ENCODE measurements at regions not wholly inside any gene's neighbourhood (a gene's known extent, or its start where the extent isn't known, plus 50 kb on each side); places are given as distances from the start of the nearest gene placed in this dataset.
A peak's percentile ranks its signal among the peaks of the same experiment; 100 is the strongest.

DNA sequence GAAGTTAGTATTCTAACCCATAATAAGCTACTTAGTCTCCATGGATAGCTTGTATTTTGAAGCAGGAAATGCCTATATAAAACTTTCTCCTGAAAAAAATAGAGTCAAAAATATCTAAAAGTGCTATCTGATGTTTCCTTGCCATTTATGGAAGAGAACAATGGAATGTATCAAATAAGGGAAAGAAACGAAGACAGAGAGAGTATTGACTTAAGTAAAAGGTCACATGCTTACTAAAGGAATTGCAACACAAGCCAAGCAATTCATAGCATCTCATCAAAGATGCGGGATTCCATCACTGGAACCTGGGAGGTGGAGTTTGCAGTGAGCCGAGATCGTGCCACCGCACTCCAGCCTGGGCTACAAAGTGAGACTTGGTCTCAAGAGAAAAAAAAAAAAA is 112.9 kb upstream of the DTNBP1 start:
- H3K18ac ChIP-seq (ENCODE audit: low read length), result no peak overlapping the region
- no peaks in the 10 kb centered on the region for H3K79me1 ChIP-seq (ENCODE audit: low read length)
- H2BK5ac ChIP-seq (ENCODE audit: low read depth, low read length, poor library complexity), result no peak overlapping the region
- H3K14ac ChIP-seq (ENCODE audit: low read length), result no peak overlapping the region
- H3K79me2 ChIP-seq (ENCODE audit: control insufficient read depth, insufficient read depth, low read length, poor library complexity), result no peaks in the 10 kb centered on the region
- no peak overlapping the region for H2AK5ac ChIP-seq (ENCODE audit: low read length)
- no peak overlapping the region for H4K8ac ChIP-seq (ENCODE audit: low read depth, low read length)
- WGBS (ENCODE audit: extremely low coverage, insufficient coverage, insufficient read length), result no CpG with 5 or more reads among the region's 5 CpGs
- no peak overlapping the region for H2AFZ ChIP-seq (ENCODE audit: insufficient read depth, low read length, poor library complexity)
- H3K27me3 ChIP-seq (ENCODE audit: insufficient read depth, low read length), result no peaks in the 10 kb centered on the region
- no peaks in the 10 kb centered on the region for H3K9me3 ChIP-seq (ENCODE audit: insufficient read depth, low read depth, low read length)
- no peak overlapping the region for H2BK12ac ChIP-seq (ENCODE audit: low read length)
- H3K4me1 ChIP-seq (ENCODE audit: control insufficient read depth in 1 of 2, insufficient read depth in 2 of 2, low read length in 2 of 2), result no peaks in the 10 kb centered on the region
- H3K36me3 ChIP-seq (ENCODE audit: control insufficient read depth in 1 of 2, insufficient read depth in 2 of 2, low read length in 2 of 2), result no peaks in the 10 kb centered on the region
- H3K27ac ChIP-seq (ENCODE audit: low read depth, low read length), result no peak overlapping the region
- H4K12ac ChIP-seq (ENCODE audit: low read depth, low read length), result no peak overlapping the region
- no peak overlapping the region for H3K4ac ChIP-seq (ENCODE audit: low read depth, low read length)
- H2BK120ac ChIP-seq (ENCODE audit: insufficient read depth, low read length, poor library complexity), result no peak overlapping the region
- H4K91ac ChIP-seq (ENCODE audit: low read depth, low read length), result no peak overlapping the region
- no peak overlapping the region for H3K23ac ChIP-seq (ENCODE audit: low read length)
- H3K4me3 ChIP-seq (ENCODE audit: low read depth, low read length), result no peak overlapping the region
- H3K9ac ChIP-seq (ENCODE audit: low read length), result no peak overlapping the region
- no peak overlapping the region for H3K4me2 ChIP-seq (ENCODE audit: low read length)
- DNase-seq, result no peak

GRCh38 chr6:15775076-15775634 is 112.3 kb upstream of the DTNBP1 start:
- no peaks in the 10 kb centered on the region for H3K9me3 ChIP-seq (ENCODE audit: insufficient read depth, low read depth, low read length)
- no CpG with 5 or more reads among the region's 2 CpGs for WGBS (ENCODE audit: extremely low coverage, insufficient coverage, insufficient read length)
- H3K18ac ChIP-seq (ENCODE audit: low read length), result no peak overlapping the region
- no peak overlapping the region for H3K23ac ChIP-seq (ENCODE audit: low read length)
- H3K36me3 ChIP-seq (ENCODE audit: control insufficient read depth in 1 of 2, insufficient read depth in 2 of 2, low read length in 2 of 2), result no peaks in the 10 kb centered on the region
- no peak overlapping the region for H2BK12ac ChIP-seq (ENCODE audit: low read length)
- no peak overlapping the region for H3K14ac ChIP-seq (ENCODE audit: low read length)
- H3K4me3 ChIP-seq (ENCODE audit: low read depth, low read length), result no peak overlapping the region
- no peak overlapping the region for H4K12ac ChIP-seq (ENCODE audit: low read depth, low read length)
- H2AFZ ChIP-seq (ENCODE audit: insufficient read depth, low read length, poor library complexity), result no peak overlapping the region
- H2AK5ac ChIP-seq (ENCODE audit: low read length), result no peak overlapping the region
- H3K79me1 ChIP-seq (ENCODE audit: low read length), result no peaks in the 10 kb centered on the region
- no peak overlapping the region for H3K4ac ChIP-seq (ENCODE audit: low read depth, low read length)
- H3K9ac ChIP-seq (ENCODE audit: low read length), result no peak overlapping the region
- H3K79me2 ChIP-seq (ENCODE audit: control insufficient read depth, insufficient read depth, low read length, poor library complexity), result no peaks in the 10 kb centered on the region
- H3K27me3 ChIP-seq (ENCODE audit: insufficient read depth, low read length), result no peaks in the 10 kb centered on the region
- no peak overlapping the region for H3K4me2 ChIP-seq (ENCODE audit: low read length)
- no peak overlapping the region for H4K91ac ChIP-seq (ENCODE audit: low read depth, low read length)
- no peak for DNase-seq
- no peak overlapping the region for H2BK120ac ChIP-seq (ENCODE audit: insufficient read depth, low read length, poor library complexity)
- no peaks in the 10 kb centered on the region for H3K4me1 ChIP-seq (ENCODE audit: control insufficient read depth in 1 of 2, insufficient read depth in 2 of 2, low read length in 2 of 2)
- no peak overlapping the region for H4K8ac ChIP-seq (ENCODE audit: low read depth, low read length)
- H2BK5ac ChIP-seq (ENCODE audit: low read depth, low read length, poor library complexity), result no peak overlapping the region
- no peak overlapping the region for H3K27ac ChIP-seq (ENCODE audit: low read depth, low read length)

DNA sequence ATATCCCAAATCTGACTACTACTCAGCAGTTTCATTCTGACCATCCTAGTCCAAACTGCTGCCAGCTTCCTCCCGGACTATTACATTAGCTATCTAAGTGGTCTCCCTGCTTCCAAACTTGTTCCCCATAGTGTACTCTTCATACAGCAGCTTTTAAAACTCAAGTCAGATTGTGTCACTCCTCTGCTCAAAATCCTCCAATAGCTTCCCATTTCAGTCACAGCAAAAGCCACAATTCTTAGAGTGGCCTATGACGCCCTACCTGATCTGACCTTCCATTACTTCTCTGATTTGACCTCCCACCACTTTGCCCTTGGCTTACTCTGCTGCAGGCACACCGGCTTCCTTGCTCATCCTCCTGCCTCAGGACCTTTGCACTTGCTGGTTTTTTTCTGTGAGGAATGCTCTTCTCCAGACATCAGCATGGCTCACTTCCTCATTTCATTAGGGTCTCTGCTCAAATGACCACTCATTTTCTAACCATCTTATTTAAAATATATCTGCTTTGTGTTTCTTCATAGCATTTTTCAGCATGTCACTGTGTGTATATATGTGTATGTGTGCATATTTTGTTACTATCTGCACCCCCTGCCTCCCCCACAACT is 111.1 kb upstream of the DTNBP1 start:
- H3K18ac ChIP-seq (ENCODE audit: low read length), result no peak overlapping the region
- no peak for DNase-seq
- no peak overlapping the region for H3K9ac ChIP-seq (ENCODE audit: low read length)
- no CpG with 5 or more reads among the region's 3 CpGs for WGBS (ENCODE audit: extremely low coverage, insufficient coverage, insufficient read length)
- no peaks in the 10 kb centered on the region for H3K79me1 ChIP-seq (ENCODE audit: low read length)
- H3K9me3 ChIP-seq (ENCODE audit: insufficient read depth, low read depth, low read length), result no peaks in the 10 kb centered on the region
- no peaks in the 10 kb centered on the region for H3K79me2 ChIP-seq (ENCODE audit: control insufficient read depth, insufficient read depth, low read length, poor library complexity)
- H3K4me2 ChIP-seq (ENCODE audit: low read length), result no peak overlapping the region
- H3K4me3 ChIP-seq (ENCODE audit: low read depth, low read length), result no peak overlapping the region
- no peak overlapping the region for H2AFZ ChIP-seq (ENCODE audit: insufficient read depth, low read length, poor library complexity)
- no peaks in the 10 kb centered on the region for H3K36me3 ChIP-seq (ENCODE audit: control insufficient read depth in 1 of 2, insufficient read depth in 2 of 2, low read length in 2 of 2)
- H4K91ac ChIP-seq (ENCODE audit: low read depth, low read length), result no peak overlapping the region
- no peak overlapping the region for H3K4ac ChIP-seq (ENCODE audit: low read depth, low read length)
- no peak overlapping the region for H2AK5ac ChIP-seq (ENCODE audit: low read length)
- no peak overlapping the region for H2BK120ac ChIP-seq (ENCODE audit: insufficient read depth, low read length, poor library complexity)
- no peak overlapping the region for H4K12ac ChIP-seq (ENCODE audit: low read depth, low read length)
- H3K14ac ChIP-seq (ENCODE audit: low read length), result no peak overlapping the region
- H3K27me3 ChIP-seq (ENCODE audit: insufficient read depth, low read length), result no peaks in the 10 kb centered on the region
- no peak overlapping the region for H2BK12ac ChIP-seq (ENCODE audit: low read length)
- H3K23ac ChIP-seq (ENCODE audit: low read length), result no peak overlapping the region
- H3K4me1 ChIP-seq (ENCODE audit: control insufficient read depth in 1 of 2, insufficient read depth in 2 of 2, low read length in 2 of 2), result no peaks in the 10 kb centered on the region
- H3K27ac ChIP-seq (ENCODE audit: low read depth, low read length), result no peak overlapping the region
- no peak overlapping the region for H4K8ac ChIP-seq (ENCODE audit: low read depth, low read length)
- H2BK5ac ChIP-seq (ENCODE audit: low read depth, low read length, poor library complexity), result no peak overlapping the region

- no peak overlapping the region for H2BK120ac ChIP-seq (ENCODE audit: insufficient read depth, low read length, poor library complexity)
- H4K91ac ChIP-seq (ENCODE audit: low read depth, low read length), result no peak overlapping the region
- H2AK5ac ChIP-seq (ENCODE audit: low read length), result no peak overlapping the region
- H3K27me3 ChIP-seq (ENCODE audit: insufficient read depth, low read length), result no peaks in the 10 kb centered on the region
- H3K4me2 ChIP-seq (ENCODE audit: low read length), result no peak overlapping the region
- no peak overlapping the region for H3K4me3 ChIP-seq (ENCODE audit: low read depth, low read length)
- peak; percentile 33 to 63 for DNase-seq
- H4K12ac ChIP-seq (ENCODE audit: low read depth, low read length), result no peak overlapping the region
- H3K14ac ChIP-seq (ENCODE audit: low read length), result no peak overlapping the region
- H3K79me2 ChIP-seq (ENCODE audit: control insufficient read depth, insufficient read depth, low read length, poor library complexity), result no peaks in the 10 kb centered on the region
- H3K23ac ChIP-seq (ENCODE audit: low read length), result no peak overlapping the region
- H4K8ac ChIP-seq (ENCODE audit: low read depth, low read length), result no peak overlapping the region
- no peak overlapping the region for H2AFZ ChIP-seq (ENCODE audit: insufficient read depth, low read length, poor library complexity)
- H3K4ac ChIP-seq (ENCODE audit: low read depth, low read length), result no peak overlapping the region
- no peak overlapping the region for H2BK12ac ChIP-seq (ENCODE audit: low read length)
- no CpG with 5 or more reads among the region's 4 CpGs for WGBS (ENCODE audit: extremely low coverage, insufficient coverage, insufficient read length)
- H2BK5ac ChIP-seq (ENCODE audit: low read depth, low read length, poor library complexity), result no peak overlapping the region
- no peak overlapping the region for H3K27ac ChIP-seq (ENCODE audit: low read depth, low read length)
- H3K9ac ChIP-seq (ENCODE audit: low read length), result no peak overlapping the region
- no peaks in the 10 kb centered on the region for H3K79me1 ChIP-seq (ENCODE audit: low read length)
- no peak overlapping the region for H3K18ac ChIP-seq (ENCODE audit: low read length)
- no peaks in the 10 kb centered on the region for H3K4me1 ChIP-seq (ENCODE audit: control insufficient read depth in 1 of 2, insufficient read depth in 2 of 2, low read length in 2 of 2)
- H3K36me3 ChIP-seq (ENCODE audit: control insufficient read depth in 1 of 2, insufficient read depth in 2 of 2, low read length in 2 of 2), result no peaks in the 10 kb centered on the region
- no peaks in the 10 kb centered on the region for H3K9me3 ChIP-seq (ENCODE audit: insufficient read depth, low read depth, low read length)
Observed at GRCh38 chr6:15770347-15771143, 107.7 kb upstream of the DTNBP1 start.
